ENCODE measurements at regions not wholly inside any gene's neighbourhood (a gene's known extent, or its start where the extent isn't known, plus 50 kb on each side); places are given as distances from the start of the nearest gene placed in this dataset.

GRCh38 chr14:21940887-21941856 lies 267.6 kb upstream of the OR4E1 start:
- Mint-ChIP-seq H3K4me1 (ENCODE audit: unreplicated experiment) (peaks cover 6% of the 10 kb centered on the region), H3K9me3 (ENCODE audit: unreplicated experiment) (no peaks in the 10 kb centered on the region), H3K36me3 (ENCODE audit: low read depth, unreplicated experiment) (no peaks in the 10 kb centered on the region), H3K27ac (ENCODE audit: unreplicated experiment) (no peak overlapping the region), H3K27me3 (ENCODE audit: unreplicated experiment) (no peaks in the 10 kb centered on the region), H3K4me3 (ENCODE audit: unreplicated experiment) (no peak overlapping the region)
- peak; percentile 53 for DNase-seq (ENCODE audit: low spot score)
- peak; percentile 83 for TF ChIP-seq CTCF (IDR thresholded peaks at IDR 0.05; ENCODE audit: unreplicated experiment)

GRCh38 chr14:21939836-21940235 lies 266.2 kb upstream of the OR4E1 start:
- Mint-ChIP-seq H3K4me1 (ENCODE audit: unreplicated experiment) (peaks cover 6% of the 10 kb centered on the region), H3K9me3 (ENCODE audit: unreplicated experiment) (no peaks in the 10 kb centered on the region), H3K36me3 (ENCODE audit: low read depth, unreplicated experiment) (no peaks in the 10 kb centered on the region), H3K27me3 (ENCODE audit: unreplicated experiment) (no peaks in the 10 kb centered on the region), H3K27ac (ENCODE audit: unreplicated experiment) (no peak overlapping the region), H3K4me3 (ENCODE audit: unreplicated experiment) (no peak overlapping the region)
- TF ChIP-seq CTCF (IDR thresholded peaks at IDR 0.05; ENCODE audit: unreplicated experiment), result no peak
- no peak for DNase-seq (ENCODE audit: low spot score)

- Mint-ChIP-seq H3K4me1 (ENCODE audit: unreplicated experiment) (peaks cover 6% of the 10 kb centered on the region), H3K27ac (ENCODE audit: unreplicated experiment) (no peak overlapping the region), H3K27me3 (ENCODE audit: unreplicated experiment) (no peaks in the 10 kb centered on the region), H3K9me3 (ENCODE audit: unreplicated experiment) (no peaks in the 10 kb centered on the region), H3K4me3 (ENCODE audit: unreplicated experiment) (no peak overlapping the region), H3K36me3 (ENCODE audit: low read depth, unreplicated experiment) (no peaks in the 10 kb centered on the region)
- no peak for DNase-seq (ENCODE audit: low spot score)
- no peak for TF ChIP-seq CTCF (IDR thresholded peaks at IDR 0.05; ENCODE audit: unreplicated experiment)
Measured at GRCh38 chr14:21937996-21938395, 264.4 kb upstream of the OR4E1 start.

GRCh38 chr14:21933681-21934080 lies 260.1 kb upstream of the OR4E1 start:
- DNase-seq (ENCODE audit: low spot score), result no peak
- Mint-ChIP-seq H3K27ac (ENCODE audit: unreplicated experiment) (no peak overlapping the region), H3K4me3 (ENCODE audit: unreplicated experiment) (no peak overlapping the region), H3K9me3 (ENCODE audit: unreplicated experiment) (no peaks in the 10 kb centered on the region), H3K4me1 (ENCODE audit: unreplicated experiment) (no peaks in the 10 kb centered on the region), H3K36me3 (ENCODE audit: low read depth, unreplicated experiment) (no peaks in the 10 kb centered on the region), H3K27me3 (ENCODE audit: unreplicated experiment) (no peaks in the 10 kb centered on the region)
- TF ChIP-seq CTCF (IDR thresholded peaks at IDR 0.05; ENCODE audit: unreplicated experiment), result peak; percentile 55

- Mint-ChIP-seq H3K4me3 (ENCODE audit: unreplicated experiment) (no peak overlapping the region), H3K9me3 (ENCODE audit: unreplicated experiment) (no peaks in the 10 kb centered on the region), H3K36me3 (ENCODE audit: low read depth, unreplicated experiment) (no peaks in the 10 kb centered on the region), H3K27ac (ENCODE audit: unreplicated experiment) (peak overlapping the region; percentile 55), H3K27me3 (ENCODE audit: unreplicated experiment) (no peaks in the 10 kb centered on the region), H3K4me1 (ENCODE audit: unreplicated experiment) (peaks cover 19% of the 10 kb centered on the region)
- no peak for DNase-seq (ENCODE audit: low spot score)
- no peak for TF ChIP-seq CTCF (IDR thresholded peaks at IDR 0.05; ENCODE audit: unreplicated experiment)
Measured at GRCh38 chr14:21924479-21924878, 250.9 kb upstream of the OR4E1 start.
